ENCODE measurements at regions not wholly inside any gene's neighbourhood (a gene's known extent, or its start where the extent isn't known, plus 50 kb on each side); places are given as distances from the start of the nearest gene placed in this dataset.

GRCh38 chr6:91386204-91386603 is 799.3 kb upstream of the MAP3K7 start:
- no peak overlapping the region for H2AFZ ChIP-seq (ENCODE audit: low read depth, low read length)
- no peak overlapping the region for H3K4me3 ChIP-seq (ENCODE audit: low read length)
- H3K27me3 ChIP-seq (ENCODE audit: insufficient read depth, low read depth, low read length) = no peaks in the 10 kb centered on the region
- H3K9me2 ChIP-seq (ENCODE audit: insufficient read depth, low read length) = no peaks in the 10 kb centered on the region
- no peaks in the 10 kb centered on the region for H3K79me2 ChIP-seq (replicated peaks; ENCODE audit: insufficient read depth, low read length)
- H3K9me3 ChIP-seq (ENCODE audit: low read length) = no peaks in the 10 kb centered on the region
- no peak overlapping the region for H3K27ac ChIP-seq (ENCODE audit: low read length)
- TF ChIP-seq EP300 (conservative IDR thresholded peaks at IDR 0.05; ENCODE audit: poor library complexity, severe bottlenecking) (no peak), MXI1 (conservative IDR thresholded peaks at IDR 0.05; ENCODE audit: poor library complexity, severe bottlenecking) (no peak)
- TF ChIP-seq, protein P1, sequence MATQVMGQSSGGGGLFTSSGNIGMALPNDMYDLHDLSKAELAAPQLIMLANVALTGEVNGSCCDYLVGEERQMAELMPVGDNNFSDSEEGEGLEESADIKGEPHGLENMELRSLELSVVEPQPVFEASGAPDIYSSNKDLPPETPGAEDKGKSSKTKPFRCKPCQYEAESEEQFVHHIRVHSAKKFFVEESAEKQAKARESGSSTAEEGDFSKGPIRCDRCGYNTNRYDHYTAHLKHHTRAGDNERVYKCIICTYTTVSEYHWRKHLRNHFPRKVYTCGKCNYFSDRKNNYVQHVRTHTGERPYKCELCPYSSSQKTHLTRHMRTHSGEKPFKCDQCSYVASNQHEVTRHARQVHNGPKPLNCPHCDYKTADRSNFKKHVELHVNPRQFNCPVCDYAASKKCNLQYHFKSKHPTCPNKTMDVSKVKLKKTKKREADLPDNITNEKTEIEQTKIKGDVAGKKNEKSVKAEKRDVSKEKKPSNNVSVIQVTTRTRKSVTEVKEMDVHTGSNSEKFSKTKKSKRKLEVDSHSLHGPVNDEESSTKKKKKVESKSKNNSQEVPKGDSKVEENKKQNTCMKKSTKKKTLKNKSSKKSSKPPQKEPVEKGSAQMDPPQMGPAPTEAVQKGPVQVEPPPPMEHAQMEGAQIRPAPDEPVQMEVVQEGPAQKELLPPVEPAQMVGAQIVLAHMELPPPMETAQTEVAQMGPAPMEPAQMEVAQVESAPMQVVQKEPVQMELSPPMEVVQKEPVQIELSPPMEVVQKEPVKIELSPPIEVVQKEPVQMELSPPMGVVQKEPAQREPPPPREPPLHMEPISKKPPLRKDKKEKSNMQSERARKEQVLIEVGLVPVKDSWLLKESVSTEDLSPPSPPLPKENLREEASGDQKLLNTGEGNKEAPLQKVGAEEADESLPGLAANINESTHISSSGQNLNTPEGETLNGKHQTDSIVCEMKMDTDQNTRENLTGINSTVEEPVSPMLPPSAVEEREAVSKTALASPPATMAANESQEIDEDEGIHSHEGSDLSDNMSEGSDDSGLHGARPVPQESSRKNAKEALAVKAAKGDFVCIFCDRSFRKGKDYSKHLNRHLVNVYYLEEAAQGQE (IDR thresholded peaks at IDR 0.05; ENCODE audit: borderline replicate concordance) = no peak
- no peaks in the 10 kb centered on the region for H3F3A ChIP-seq (ENCODE audit: insufficient read depth, low read length, poor library complexity, severe bottlenecking)
- H4K20me1 ChIP-seq (ENCODE audit: insufficient read depth) = no peaks in the 10 kb centered on the region
- no peak overlapping the region for H3K4me2 ChIP-seq (ENCODE audit: low read length)
- H3K9ac ChIP-seq (ENCODE audit: low read length) = no peak overlapping the region
- no peaks in the 10 kb centered on the region for H3K36me3 ChIP-seq (ENCODE audit: insufficient read depth, low read length)

- TF ChIP-seq SMC3 (conservative IDR thresholded peaks at IDR 0.05; ENCODE audit: poor library complexity) (no peak), POLR2AphosphoS5 (IDR thresholded peaks at IDR 0.05) (no peak), EZH2 (IDR thresholded peaks at IDR 0.05; ENCODE audit: borderline replicate concordance, insufficient read depth, low read length, poor library complexity, severe bottlenecking) (no peak), TAF1 (IDR thresholded peaks at IDR 0.05; ENCODE audit: low read depth) (no peak), MXI1 (conservative IDR thresholded peaks at IDR 0.05; ENCODE audit: poor library complexity, severe bottlenecking) (no peak), RAD21 (conservative IDR thresholded peaks at IDR 0.05) (no peak), EP300 (conservative IDR thresholded peaks at IDR 0.05; ENCODE audit: poor library complexity, severe bottlenecking) (no peak)
- TF ChIP-seq, protein P2, sequence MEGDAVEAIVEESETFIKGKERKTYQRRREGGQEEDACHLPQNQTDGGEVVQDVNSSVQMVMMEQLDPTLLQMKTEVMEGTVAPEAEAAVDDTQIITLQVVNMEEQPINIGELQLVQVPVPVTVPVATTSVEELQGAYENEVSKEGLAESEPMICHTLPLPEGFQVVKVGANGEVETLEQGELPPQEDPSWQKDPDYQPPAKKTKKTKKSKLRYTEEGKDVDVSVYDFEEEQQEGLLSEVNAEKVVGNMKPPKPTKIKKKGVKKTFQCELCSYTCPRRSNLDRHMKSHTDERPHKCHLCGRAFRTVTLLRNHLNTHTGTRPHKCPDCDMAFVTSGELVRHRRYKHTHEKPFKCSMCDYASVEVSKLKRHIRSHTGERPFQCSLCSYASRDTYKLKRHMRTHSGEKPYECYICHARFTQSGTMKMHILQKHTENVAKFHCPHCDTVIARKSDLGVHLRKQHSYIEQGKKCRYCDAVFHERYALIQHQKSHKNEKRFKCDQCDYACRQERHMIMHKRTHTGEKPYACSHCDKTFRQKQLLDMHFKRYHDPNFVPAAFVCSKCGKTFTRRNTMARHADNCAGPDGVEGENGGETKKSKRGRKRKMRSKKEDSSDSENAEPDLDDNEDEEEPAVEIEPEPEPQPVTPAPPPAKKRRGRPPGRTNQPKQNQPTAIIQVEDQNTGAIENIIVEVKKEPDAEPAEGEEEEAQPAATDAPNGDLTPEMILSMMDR (IDR thresholded peaks at IDR 0.05; ENCODE audit: poor library complexity, severe bottlenecking) = no peak
- TF ChIP-seq, protein P1 (IDR thresholded peaks at IDR 0.05; ENCODE audit: borderline replicate concordance) = no peak
- H3K27ac ChIP-seq (ENCODE audit: low read length) = no peak overlapping the region
- no peaks in the 10 kb centered on the region for H3K79me2 ChIP-seq (replicated peaks; ENCODE audit: insufficient read depth, low read length)
- no peaks in the 10 kb centered on the region for H3K9me3 ChIP-seq (ENCODE audit: low read length)
- H3K4me2 ChIP-seq (ENCODE audit: low read length) = no peak overlapping the region
- H3F3A ChIP-seq (ENCODE audit: insufficient read depth, low read length, poor library complexity, severe bottlenecking) = no peaks in the 10 kb centered on the region
- no peaks in the 10 kb centered on the region for H3K9me2 ChIP-seq (ENCODE audit: insufficient read depth, low read length)
- no peak overlapping the region for H3K4me3 ChIP-seq (ENCODE audit: low read length)
- no peaks in the 10 kb centered on the region for H3K36me3 ChIP-seq (ENCODE audit: insufficient read depth, low read length)
- no peak overlapping the region for H2AFZ ChIP-seq (ENCODE audit: low read depth, low read length)
- H3K9ac ChIP-seq (ENCODE audit: low read length) = no peak overlapping the region
- H4K20me1 ChIP-seq (ENCODE audit: insufficient read depth) = no peaks in the 10 kb centered on the region
- no peaks in the 10 kb centered on the region for H3K27me3 ChIP-seq (ENCODE audit: insufficient read depth, low read depth, low read length)
Measured at GRCh38 chr6:91383207-91383606, 796.3 kb upstream of the MAP3K7 start.
